H9 (cell line): ENCODE measurements at regions not wholly inside any gene's neighbourhood (a gene's known extent, or its start where the extent isn't known, plus 50 kb on each side); places are given as distances from the start of the nearest gene placed in this dataset.
"Not testable (repeated sequence)": the region's sequence is repeated elsewhere in the genome, so short reads cannot be mapped to it uniquely, and the experiment has no call there.

Experiments
- DNase-seq: peaks from one replicate; pipeline ENCODE4 v3.0.0-alpha.2; 2017
- H2AFZ ChIP-seq: one replicate; pipeline ENCODE4 v1.6.1; 2013; ENCODE audit warnings: mild to moderate bottlenecking, low read length, control low read depth, moderate library complexity
- H2AK5ac ChIP-seq: 2 replicates; pipeline ENCODE4 v1.6.1; 2013; ENCODE audit warnings: low read length, control low read depth, mixed read lengths; ENCODE audit not compliant: insufficient read length
- H2BK120ac ChIP-seq: one replicate; pipeline ENCODE4 v1.6.1; 2013; ENCODE audit warnings: low read depth, mild to moderate bottlenecking, low read length, control low read depth, inconsistent platforms; ENCODE audit not compliant: poor library complexity, severe bottlenecking
- H2BK12ac ChIP-seq: 2 replicates; pipeline ENCODE4 v1.6.1; 2013; ENCODE audit warnings: low read length, control low read depth, mixed read lengths, low read depth; ENCODE audit not compliant: insufficient read length
- H2BK15ac ChIP-seq: 2 replicates; pipeline ENCODE4 v1.6.1; 2013; ENCODE audit warnings: low read depth, low read length, control low read depth
- H2BK20ac ChIP-seq: one replicate; pipeline ENCODE4 v1.6.1; 2013; ENCODE audit warnings: low read depth, mild to moderate bottlenecking, low read length, control low read depth, inconsistent platforms; ENCODE audit not compliant: poor library complexity, severe bottlenecking
- H2BK5ac ChIP-seq: 2 replicates; pipeline ENCODE4 v1.6.1; 2013; ENCODE audit warnings: low read length, control low read depth, mixed read lengths; ENCODE audit not compliant: insufficient read length
- H3K14ac ChIP-seq: 2 replicates; pipeline ENCODE4 v1.6.1; 2013; ENCODE audit warnings: low read length, control low read depth; ENCODE audit not compliant: insufficient read depth
- H3K18ac ChIP-seq: 2 replicates; pipeline ENCODE4 v1.6.1; 2013; ENCODE audit warnings: low read depth, mild to moderate bottlenecking, mixed read lengths, low read length, control low read depth; ENCODE audit not compliant: insufficient read length
- H3K23ac ChIP-seq: 2 replicates; pipeline ENCODE4 v1.6.1; 2013; ENCODE audit warnings: low read length, control low read depth, mixed read lengths, low read depth; ENCODE audit not compliant: insufficient read length
- H3K23me2 ChIP-seq: 2 replicates; pipeline ENCODE4 v1.6.1; 2013; ENCODE audit warnings: low read depth, mild to moderate bottlenecking, mixed read lengths, low read length, control low read depth; ENCODE audit not compliant: insufficient read length, poor library complexity, severe bottlenecking
- H3K27ac ChIP-seq: 2 replicates; pipeline ENCODE4 v1.5.1; 2013; ENCODE audit warnings: low read length, control low read depth, mixed read lengths, low read depth; ENCODE audit not compliant: insufficient read length
- H3K27me3 ChIP-seq: 2 replicates; pipeline ENCODE4 v1.6.1; 2013; ENCODE audit warnings: low read length, control low read depth, inconsistent platforms; ENCODE audit not compliant: insufficient read depth
- H3K4ac ChIP-seq: 2 replicates; pipeline ENCODE4 v1.6.1; 2013; ENCODE audit warnings: low read depth, mild to moderate bottlenecking, control low read depth, inconsistent platforms, low read length, moderate library complexity
- H3K4me1 ChIP-seq: 2 replicates; pipeline ENCODE4 v1.6.1; 2013; ENCODE audit warnings: low read length, control low read depth, inconsistent platforms; ENCODE audit not compliant: insufficient read depth
- H3K4me2 ChIP-seq: 2 replicates; pipeline ENCODE4 v1.6.1; 2013; ENCODE audit warnings: low read length, control low read depth, mixed read lengths; ENCODE audit not compliant: insufficient read length, insufficient read depth
- H3K56ac ChIP-seq: 2 replicates; pipeline ENCODE4 v1.6.1; 2013; ENCODE audit warnings: low read depth, mild to moderate bottlenecking, mixed read lengths, low read length, control low read depth; ENCODE audit not compliant: insufficient read length
- H3K79me1 ChIP-seq: 2 replicates; pipeline ENCODE4 v1.6.1; 2013; ENCODE audit warnings: low read depth, mild to moderate bottlenecking, moderate library complexity, low read length, control low read depth, inconsistent platforms; ENCODE audit not compliant: insufficient read depth, poor library complexity, severe bottlenecking
- H3K79me2 ChIP-seq: 2 replicates; pipeline ENCODE4 v1.6.1; 2013; ENCODE audit warnings: low read length, control low read depth, inconsistent platforms; ENCODE audit not compliant: insufficient read depth
- H3K9ac ChIP-seq: 2 replicates; pipeline ENCODE4 v1.6.1; 2013; ENCODE audit warnings: low read length, control low read depth, mixed read lengths; ENCODE audit not compliant: insufficient read length; ENCODE audit errors: extremely low read depth
- H3K9me3 ChIP-seq: one replicate; pipeline ENCODE4 v1.6.1; 2013; ENCODE audit warnings: low read depth, low read length, inconsistent platforms; ENCODE audit not compliant: control insufficient read depth
- H3T11ph ChIP-seq: one replicate; pipeline ENCODE4 v1.6.1; 2013; ENCODE audit warnings: mild to moderate bottlenecking, low read length, control low read depth, inconsistent platforms
- H4K20me1 ChIP-seq: one replicate; pipeline ENCODE4 v1.6.1; 2013; ENCODE audit not compliant: control insufficient read depth, insufficient read length, insufficient read depth
- H4K5ac ChIP-seq: 2 replicates; pipeline ENCODE4 v1.6.1; 2013; ENCODE audit warnings: low read depth, mild to moderate bottlenecking, mixed read lengths, low read length, control low read depth; ENCODE audit not compliant: insufficient read length
- H4K8ac ChIP-seq: replicated peaks from 2 replicates; pipeline ENCODE4 v1.6.1; 2013; ENCODE audit warnings: low read length, control low read depth, mixed read lengths, low read depth; ENCODE audit not compliant: insufficient read length
- H4K91ac ChIP-seq: 2 replicates; pipeline ENCODE4 v1.6.1; 2013; ENCODE audit warnings: low read depth, mild to moderate bottlenecking, moderate library complexity, mixed read lengths, low read length, control low read depth; ENCODE audit not compliant: insufficient read length
- H3K27ac Mint-ChIP-seq, 3 experiments: 2 replicates in 2 of 3; 3 replicates in 1 of 3; pipeline ENCODE4 v1.8.0; 2020 to 2021; ENCODE audit warnings: mixed read lengths in 3 of 3, mild to moderate bottlenecking in 1 of 3, moderate library complexity in 1 of 3
- H3K27me3 Mint-ChIP-seq: 2 replicates; pipeline ENCODE4 v1.8.0; 2021; ENCODE audit warnings: low read depth, mild to moderate bottlenecking, moderate library complexity, mixed read lengths
- H3K36me3 Mint-ChIP-seq, 3 experiments: 2 replicates in 2 of 3; 3 replicates in 1 of 3; pipeline ENCODE4 v1.8.0; 2020 to 2021; ENCODE audit warnings: low read depth in 3 of 3, mixed read lengths in 3 of 3; ENCODE audit not compliant: insufficient read depth in 1 of 3
- H3K4me1 Mint-ChIP-seq, 2 experiments: 2 replicates each; pipeline ENCODE4 v1.8.0; 2020; ENCODE audit warnings: mixed read lengths in 2 of 2
- H3K4me3 Mint-ChIP-seq, 2 experiments: 2 replicates in 1 of 2; 3 replicates in 1 of 2; pipeline ENCODE4 v1.8.0; 2020 to 2021; ENCODE audit warnings: mild to moderate bottlenecking in 2 of 2, mixed read lengths in 2 of 2, moderate library complexity in 1 of 2
- H3K9me3 Mint-ChIP-seq, 2 experiments: 2 replicates in 1 of 2; 3 replicates in 1 of 2; pipeline ENCODE4 v1.8.0; 2020; ENCODE audit warnings: mild to moderate bottlenecking in 2 of 2, mixed read lengths in 2 of 2, moderate library complexity in 1 of 2
- CTCF ChIP-seq: fragments of 200-600 bp; sonication (generic); conservative IDR thresholded peaks from 3 replicates; pipeline ENCODE4 v1.8.0; 2021; ENCODE audit warnings: antibody characterized with exemption, mild to moderate bottlenecking
- WGBS: extraction: QIAGEN DNeasy Blood & Tissue Kit; methylation state at CpG from one replicate; pipeline ENCODE4 v1.1.7; 2013; ENCODE audit warnings: missing lambda C conversion rate, low lambda C conversion rate, mixed read lengths; ENCODE audit not compliant: insufficient read length; ENCODE audit errors: extremely low coverage; 5-methylcytosine and 5-hydroxymethylcytosine counted together

DNA sequence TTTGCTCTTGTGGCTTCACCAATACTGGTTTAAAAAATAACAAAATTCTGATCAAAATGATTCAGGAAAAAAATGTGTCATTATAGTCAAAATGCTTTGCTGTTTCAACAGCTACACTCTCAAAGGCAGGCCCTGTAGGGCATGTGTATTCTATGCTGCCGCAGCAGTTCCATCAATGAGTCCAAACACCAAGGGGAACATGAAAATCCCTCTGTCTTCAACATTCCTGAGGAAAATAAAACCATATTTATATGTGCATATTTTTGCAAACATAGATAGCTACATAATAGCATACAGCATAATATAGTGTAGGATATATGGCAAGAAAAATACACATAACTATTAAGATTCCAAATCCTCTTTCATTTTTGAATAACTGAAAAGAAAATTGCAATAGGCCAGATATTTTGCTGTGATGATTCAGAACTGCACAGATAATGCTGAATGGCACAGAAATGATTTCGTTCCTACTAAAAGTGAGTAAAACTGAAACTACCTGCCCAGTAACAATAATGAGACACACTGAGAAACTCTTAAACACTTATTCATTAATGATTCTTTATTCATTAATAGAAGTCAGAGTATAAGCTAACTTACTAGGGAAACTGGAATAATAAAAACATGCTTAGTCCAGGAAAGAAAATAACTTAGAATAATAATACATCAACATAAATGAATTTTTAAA, 343.8 kb downstream of the SUCLG1 start:
- TF ChIP-seq CTCF, result no peak
- no peak overlapping the region for H3K4ac ChIP-seq

DNA sequence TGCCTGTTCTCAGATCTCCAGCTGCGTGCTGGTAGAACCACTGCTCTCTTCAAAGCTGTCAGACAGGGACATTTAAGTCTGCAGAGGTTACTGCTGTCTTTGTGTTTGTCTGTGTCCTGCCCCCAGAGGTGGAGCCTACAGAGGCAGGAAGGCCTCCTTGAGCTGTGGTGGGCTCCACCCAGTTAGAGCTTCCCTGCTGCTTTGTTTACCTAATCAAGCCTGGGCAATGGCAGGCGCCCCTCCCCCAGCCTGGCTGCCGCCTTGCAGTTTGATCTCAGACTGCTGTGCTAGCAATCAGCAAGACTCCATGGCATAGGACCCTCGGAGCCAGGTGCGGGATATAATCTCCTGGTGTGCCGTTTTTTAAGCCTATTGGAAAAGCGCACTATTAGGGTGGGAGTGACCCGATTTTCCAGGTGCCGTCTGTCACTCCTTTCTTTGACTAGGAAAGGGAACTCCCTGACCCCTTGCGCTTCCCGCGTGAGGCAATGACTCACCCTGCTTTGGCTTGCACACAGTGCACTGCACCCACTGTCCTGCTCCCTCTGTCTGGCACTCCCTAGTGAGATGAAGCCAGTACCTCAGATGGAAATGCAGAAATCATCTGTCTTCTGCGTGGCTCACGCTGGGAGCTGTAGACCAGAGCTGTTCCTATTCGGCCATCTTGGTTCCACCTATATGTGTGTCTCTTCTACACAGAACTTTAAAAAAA, 355.1 kb downstream of the SUCLG1 start:
- H3K27me3 ChIP-seq, H2BK15ac ChIP-seq, H3K27me3 Mint-ChIP-seq, H4K5ac ChIP-seq, H2BK12ac ChIP-seq, H3K9ac ChIP-seq, H4K8ac ChIP-seq, H3K23me2 ChIP-seq, H2BK20ac ChIP-seq, H3K4me1 ChIP-seq, H3K79me1 ChIP-seq, H3K56ac ChIP-seq, H3K4me3 Mint-ChIP-seq, H3K23ac ChIP-seq, H2BK5ac ChIP-seq, H3K4me1 Mint-ChIP-seq, H3K14ac ChIP-seq, H2BK120ac ChIP-seq, H3K79me2 ChIP-seq, H3K27ac ChIP-seq, H3T11ph ChIP-seq, DNase-seq, H3K27ac Mint-ChIP-seq, H2AFZ ChIP-seq, H2AK5ac ChIP-seq, H3K4me2 ChIP-seq, H3K4ac ChIP-seq, H3K18ac ChIP-seq, H4K91ac ChIP-seq, H4K20me1 ChIP-seq: not testable (repeated sequence)
- WGBS, result no CpG with 5 or more reads among the region's 15 CpGs
- peaks cover 16% of the 10 kb centered on the region for H3K9me3 ChIP-seq
- Mint-ChIP-seq H3K9me3 (peaks cover 41 to 45% of the 10 kb centered on the region in 2 experiments), H3K36me3 (peaks cover 22 to 36% (median 29%) of the 10 kb centered on the region in 3 experiments)

More for the DNA sequence above, 343.8 kb downstream of the SUCLG1 start:
- Histone ChIP-seq H2BK12ac (no peak overlapping the region), H2AFZ (no peak overlapping the region), H3K79me2 (no peaks in the 10 kb centered on the region), H3K23ac (no peak overlapping the region), H3K4me2 (no peak overlapping the region), H3K18ac (no peak overlapping the region), H3K27me3 (no peaks in the 10 kb centered on the region), H4K5ac (no peak overlapping the region), H4K8ac (no peak overlapping the region), H2BK15ac (no peak overlapping the region), H3K4me1 (no peaks in the 10 kb centered on the region), H4K20me1 (no peaks in the 10 kb centered on the region), H4K91ac (no peak overlapping the region), H3K9me3 (no peaks in the 10 kb centered on the region), H3K79me1 (no peaks in the 10 kb centered on the region), H3K56ac (no peak overlapping the region), H3T11ph (no peak overlapping the region), H2AK5ac (no peak overlapping the region), H2BK120ac (no peak overlapping the region), H2BK20ac (no peak overlapping the region), H3K23me2 (no peaks in the 10 kb centered on the region), H3K9ac (no peak overlapping the region), H2BK5ac (no peak overlapping the region), H3K14ac (no peak overlapping the region), H3K27ac (no peak overlapping the region)
- WGBS, result no CpG with 5 or more reads among the region's 2 CpGs
- peaks cover 14 to 15% of the 10 kb centered on the region in 2 experiments for H3K9me3 Mint-ChIP-seq
- H3K27ac Mint-ChIP-seq, result no peak overlapping the region
- H3K27me3 Mint-ChIP-seq, result no peaks in the 10 kb centered on the region
- no peak overlapping the region for H3K4me3 Mint-ChIP-seq
- H3K36me3 Mint-ChIP-seq, result peaks cover 6 to 9% (median 7%) of the 10 kb centered on the region in 3 experiments; a peak in 6 of 7 replicates
- no peak for DNase-seq
- no peaks in the 10 kb centered on the region for H3K4me1 Mint-ChIP-seq
